Cardiac muscle cell (in vitro differentiated cells and primary cell): ENCODE measurements at regions not wholly inside any gene's neighbourhood (a gene's known extent, or its start where the extent isn't known, plus 50 kb on each side); places are given as distances from the start of the nearest gene placed in this dataset.
"Not testable (repeated sequence)": the region's sequence is repeated elsewhere in the genome, so short reads cannot be mapped to it uniquely, and the experiment has no call there.

Experiments
- DNase-seq, 2 donors: peaks; one replicate each; pipeline versions ENCODE4 v3.0.0 to v3.0.0-alpha.2; 2010 to 2017; ENCODE audit warnings: low read depth in 1 of 2, low spot score in 1 of 2
- H3K27ac ChIP-seq: fragments of 200-600 bp; sonication (generic); 2 replicates; pipeline ENCODE4 v1.5.1; 2016
- H3K27me3 ChIP-seq: fragments of 200-600 bp; sonication (generic); 2 replicates; pipeline ENCODE4 v1.6.0; 2016; ENCODE audit warnings: control low read depth
- H3K36me3 ChIP-seq: fragments of 200-600 bp; sonication (generic); 2 replicates; pipeline ENCODE4 v1.5.1; 2016; ENCODE audit warnings: control low read depth
- H3K4me1 ChIP-seq: fragments of 200-600 bp; sonication (generic); 2 replicates; pipeline ENCODE4 v1.8.1; 2017; ENCODE audit warnings: low read depth, mild to moderate bottlenecking, mixed run types
- H3K4me3 ChIP-seq: fragments of 200-600 bp; sonication (generic); 2 replicates; pipeline ENCODE4 v1.5.1; 2016; ENCODE audit warnings: mild to moderate bottlenecking
- H3K9me3 ChIP-seq: fragments of 200-600 bp; sonication (generic); 2 replicates; pipeline ENCODE4 v1.5.1; 2017; ENCODE audit warnings: low read depth, mild to moderate bottlenecking, control low read depth
- CTCF ChIP-seq: IDR thresholded peaks from 2 replicates; pipeline ENCODE4 v1.5.1; 2012; ENCODE audit warnings: low read depth, mild to moderate bottlenecking, low read length

- TF ChIP-seq CTCF, result no peak
- Histone ChIP-seq H3K36me3 (no peaks in the 10 kb centered on the region), H3K4me1 (no peaks in the 10 kb centered on the region), H3K9me3 (no peaks in the 10 kb centered on the region), H3K4me3 (no peak overlapping the region), H3K27me3 (no peaks in the 10 kb centered on the region), H3K27ac (no peak overlapping the region)
- no peak for DNase-seq
Observed at GRCh38 chrX:35444671-35445355, 353.3 kb upstream of the MAGEB16 start.

- Histone ChIP-seq H3K4me1 (no peaks in the 10 kb centered on the region), H3K9me3 (no peaks in the 10 kb centered on the region), H3K27me3 (no peaks in the 10 kb centered on the region), H3K27ac (no peak overlapping the region), H3K4me3 (no peak overlapping the region), H3K36me3 (no peaks in the 10 kb centered on the region)
- DNase-seq, result no peak
- no peak for TF ChIP-seq CTCF
Observed at GRCh38 chrX:35445912-35446311, 352.2 kb upstream of the MAGEB16 start.

- no peak for DNase-seq
- no peaks in the 10 kb centered on the region for H3K36me3 ChIP-seq
- no peaks in the 10 kb centered on the region for H3K9me3 ChIP-seq
- TF ChIP-seq CTCF, result no peak
- H3K4me3 ChIP-seq, result no peak overlapping the region
- no peaks in the 10 kb centered on the region for H3K27me3 ChIP-seq
- no peaks in the 10 kb centered on the region for H3K4me1 ChIP-seq
- no peak overlapping the region for H3K27ac ChIP-seq
Observed at GRCh38 chrX:35456891-35457290, 341.3 kb upstream of the MAGEB16 start.

GRCh38 chrX:35458142-35458541 is 340.0 kb upstream of the MAGEB16 start:
- Histone ChIP-seq H3K27me3 (no peaks in the 10 kb centered on the region), H3K9me3 (no peaks in the 10 kb centered on the region), H3K4me3 (no peak overlapping the region), H3K36me3 (no peaks in the 10 kb centered on the region), H3K4me1 (no peaks in the 10 kb centered on the region), H3K27ac (no peak overlapping the region)
- no peak for DNase-seq
- TF ChIP-seq CTCF, result no peak

GRCh38 chrX:35461164-35461563 is 337.0 kb upstream of the MAGEB16 start:
- no peak for TF ChIP-seq CTCF
- Histone ChIP-seq H3K4me3 (no peak overlapping the region), H3K4me1 (no peaks in the 10 kb centered on the region), H3K9me3 (no peaks in the 10 kb centered on the region), H3K27ac (no peak overlapping the region), H3K27me3 (no peaks in the 10 kb centered on the region), H3K36me3 (no peaks in the 10 kb centered on the region)
- no peak for DNase-seq

- not testable (repeated sequence) for H3K9me3 ChIP-seq, H3K36me3 ChIP-seq, H3K4me3 ChIP-seq, DNase-seq, H3K27me3 ChIP-seq, H3K4me1 ChIP-seq, H3K27ac ChIP-seq
Observed at GRCh38 chrX:35496671-35497070, 301.5 kb upstream of the MAGEB16 start.

GRCh38 chrX:35497453-35497852 is 300.7 kb upstream of the MAGEB16 start:
- H3K27me3 ChIP-seq, H3K4me3 ChIP-seq, H3K9me3 ChIP-seq, H3K4me1 ChIP-seq, DNase-seq, H3K27ac ChIP-seq, H3K36me3 ChIP-seq: not testable (repeated sequence)
